ENCODE measurements at regions not wholly inside any gene's neighbourhood (a gene's known extent, or its start where the extent isn't known, plus 50 kb on each side); places are given as distances from the start of the nearest gene placed in this dataset.
"Not testable (repeated sequence)": the region's sequence is repeated elsewhere in the genome, so short reads cannot be mapped to it uniquely, and the experiment has no call there.

- H3K4me3 ChIP-seq (ENCODE audit: low read length) = no peak overlapping the region
- no peaks in the 10 kb centered on the region for H3K27me3 ChIP-seq (ENCODE audit: control insufficient read depth, insufficient read depth, low read length)
- H3K36me3 ChIP-seq (ENCODE audit: control insufficient read depth, insufficient read depth, low read length) = no peaks in the 10 kb centered on the region
- H3K4me1 ChIP-seq (ENCODE audit: control insufficient read depth, insufficient read depth, low read length) = peaks cover 2% of the 10 kb centered on the region
- no peak overlapping the region for H3K27ac ChIP-seq (ENCODE audit: low read depth, low read length)
- no peak overlapping the region for H3K9ac ChIP-seq (ENCODE audit: low read length)
Observed at GRCh38 chr14:71348817-71349216, 441.6 kb downstream of the PCNX1 start.

DNA sequence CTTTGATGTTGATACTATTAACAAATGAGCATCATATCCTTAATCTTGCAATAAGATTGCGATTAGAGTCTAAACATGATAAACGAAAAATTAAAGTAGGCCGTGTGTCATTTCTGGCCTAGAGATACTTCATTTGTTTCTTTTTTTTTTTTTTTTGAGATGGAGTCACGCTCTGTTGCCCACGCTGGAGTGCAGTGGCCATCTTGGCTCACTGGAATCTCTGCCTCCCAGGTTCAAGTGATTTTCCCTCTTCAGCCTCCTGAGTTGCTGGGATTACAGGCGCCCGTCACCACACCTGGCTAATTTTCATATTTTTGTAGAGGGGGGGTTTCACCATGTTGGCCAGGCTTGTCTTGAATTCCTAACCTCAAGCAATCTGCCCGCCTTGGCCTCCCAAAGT is 446.9 kb downstream of the PCNX1 start:
- Histone ChIP-seq H3K27ac (ENCODE audit: low read depth, low read length) (no peak overlapping the region), H3K9ac (ENCODE audit: low read length) (no peak overlapping the region), H3K4me3 (ENCODE audit: low read length) (no peak overlapping the region), H3K36me3 (ENCODE audit: control insufficient read depth, insufficient read depth, low read length) (no peaks in the 10 kb centered on the region), H3K4me1 (ENCODE audit: control insufficient read depth, insufficient read depth, low read length) (peaks cover 31% of the 10 kb centered on the region), H3K27me3 (ENCODE audit: control insufficient read depth, insufficient read depth, low read length) (no peaks in the 10 kb centered on the region)

DNA sequence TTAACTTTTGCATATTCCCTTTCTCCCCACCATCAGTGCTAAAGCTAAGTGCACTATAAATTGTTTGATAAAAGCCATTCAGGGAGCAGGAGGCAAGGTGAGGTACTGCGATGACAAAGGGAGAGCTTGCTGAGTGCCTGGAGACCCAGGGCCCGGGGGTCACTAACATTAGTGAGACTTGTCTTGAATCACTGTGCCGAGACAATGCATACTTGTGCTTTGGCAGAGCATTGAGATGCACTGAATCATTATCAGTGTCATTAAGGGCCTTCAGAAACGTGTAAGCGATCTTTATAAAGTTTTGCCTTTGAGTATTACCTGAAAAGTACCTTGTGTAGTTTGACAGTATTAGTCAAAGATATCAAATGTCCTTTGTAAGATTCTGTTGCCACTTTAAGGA is 447.5 kb downstream of the PCNX1 start:
- no peaks in the 10 kb centered on the region for H3K36me3 ChIP-seq (ENCODE audit: control insufficient read depth, insufficient read depth, low read length)
- H3K4me1 ChIP-seq (ENCODE audit: control insufficient read depth, insufficient read depth, low read length) = peaks cover 33% of the 10 kb centered on the region
- H3K27me3 ChIP-seq (ENCODE audit: control insufficient read depth, insufficient read depth, low read length) = no peaks in the 10 kb centered on the region
- no peak overlapping the region for H3K4me3 ChIP-seq (ENCODE audit: low read length)
- H3K27ac ChIP-seq (ENCODE audit: low read depth, low read length) = peak overlapping the region; percentile 87
- H3K9ac ChIP-seq (ENCODE audit: low read length) = no peak overlapping the region

GRCh38 chr14:71355324-71356201 is 448.3 kb downstream of the PCNX1 start:
- Histone ChIP-seq H3K27ac (ENCODE audit: low read depth, low read length) (peak overlapping the region; percentile 87), H3K4me1 (ENCODE audit: control insufficient read depth, insufficient read depth, low read length) (peaks cover 33% of the 10 kb centered on the region), H3K9ac (ENCODE audit: low read length) (no peak overlapping the region), H3K36me3 (ENCODE audit: control insufficient read depth, insufficient read depth, low read length) (no peaks in the 10 kb centered on the region), H3K27me3 (ENCODE audit: control insufficient read depth, insufficient read depth, low read length) (no peaks in the 10 kb centered on the region), H3K4me3 (ENCODE audit: low read length) (peak overlapping the region; percentile 4)

- H3K4me1 ChIP-seq (ENCODE audit: control insufficient read depth, insufficient read depth, low read length) = peaks cover 41% of the 10 kb centered on the region
- H3K4me3 ChIP-seq (ENCODE audit: low read length) = no peak overlapping the region
- no peaks in the 10 kb centered on the region for H3K36me3 ChIP-seq (ENCODE audit: control insufficient read depth, insufficient read depth, low read length)
- H3K27me3 ChIP-seq (ENCODE audit: control insufficient read depth, insufficient read depth, low read length) = no peaks in the 10 kb centered on the region
- H3K9ac ChIP-seq (ENCODE audit: low read length) = no peak overlapping the region
- H3K27ac ChIP-seq (ENCODE audit: low read depth, low read length) = peak overlapping the region; percentile 68
Observed at GRCh38 chr14:71358209-71358931, 451.1 kb downstream of the PCNX1 start.

GRCh38 chr14:71358932-71359421 is 451.7 kb downstream of the PCNX1 start:
- H3K4me1 ChIP-seq (ENCODE audit: control insufficient read depth, insufficient read depth, low read length) = peaks cover 47% of the 10 kb centered on the region
- H3K27me3 ChIP-seq (ENCODE audit: control insufficient read depth, insufficient read depth, low read length); H3K9ac ChIP-seq (ENCODE audit: low read length); H3K36me3 ChIP-seq (ENCODE audit: control insufficient read depth, insufficient read depth, low read length); H3K4me3 ChIP-seq (ENCODE audit: low read length): not testable (repeated sequence)
- peak overlapping the region; percentile 68 for H3K27ac ChIP-seq (ENCODE audit: low read depth, low read length)

- Histone ChIP-seq H3K9ac (ENCODE audit: low read length) (no peak overlapping the region), H3K27ac (ENCODE audit: low read depth, low read length) (no peak overlapping the region), H3K4me3 (ENCODE audit: low read length) (no peak overlapping the region), H3K36me3 (ENCODE audit: control insufficient read depth, insufficient read depth, low read length) (no peaks in the 10 kb centered on the region), H3K4me1 (ENCODE audit: control insufficient read depth, insufficient read depth, low read length) (peaks cover 45% of the 10 kb centered on the region), H3K27me3 (ENCODE audit: control insufficient read depth, insufficient read depth, low read length) (no peaks in the 10 kb centered on the region)
Observed at GRCh38 chr14:71359823-71360222, 452.6 kb downstream of the PCNX1 start.

DNA sequence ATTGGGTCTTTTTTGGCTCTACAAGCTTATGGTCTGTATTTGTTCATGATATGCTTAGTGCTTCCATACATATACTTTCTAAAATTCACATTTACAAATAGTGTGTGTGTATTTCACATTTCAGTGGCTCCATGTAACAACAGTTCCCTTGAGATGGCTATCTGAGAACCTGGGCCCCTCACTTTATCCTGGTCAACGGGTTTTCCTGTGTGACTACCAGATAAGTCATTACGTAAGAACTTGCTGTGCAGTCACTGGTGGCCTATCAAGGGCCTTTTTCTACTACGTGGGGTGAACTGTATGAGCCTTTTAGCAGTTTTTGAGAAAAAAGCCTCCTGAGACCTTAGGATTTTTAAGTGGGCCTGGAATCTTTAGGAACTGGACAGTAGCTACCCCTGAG is 454.1 kb downstream of the PCNX1 start:
- Histone ChIP-seq H3K4me1 (ENCODE audit: control insufficient read depth, insufficient read depth, low read length) (peaks cover 32% of the 10 kb centered on the region), H3K36me3 (ENCODE audit: control insufficient read depth, insufficient read depth, low read length) (no peaks in the 10 kb centered on the region), H3K4me3 (ENCODE audit: low read length) (no peak overlapping the region), H3K9ac (ENCODE audit: low read length) (no peak overlapping the region), H3K27me3 (ENCODE audit: control insufficient read depth, insufficient read depth, low read length) (no peaks in the 10 kb centered on the region), H3K27ac (ENCODE audit: low read depth, low read length) (no peak overlapping the region)

DNA sequence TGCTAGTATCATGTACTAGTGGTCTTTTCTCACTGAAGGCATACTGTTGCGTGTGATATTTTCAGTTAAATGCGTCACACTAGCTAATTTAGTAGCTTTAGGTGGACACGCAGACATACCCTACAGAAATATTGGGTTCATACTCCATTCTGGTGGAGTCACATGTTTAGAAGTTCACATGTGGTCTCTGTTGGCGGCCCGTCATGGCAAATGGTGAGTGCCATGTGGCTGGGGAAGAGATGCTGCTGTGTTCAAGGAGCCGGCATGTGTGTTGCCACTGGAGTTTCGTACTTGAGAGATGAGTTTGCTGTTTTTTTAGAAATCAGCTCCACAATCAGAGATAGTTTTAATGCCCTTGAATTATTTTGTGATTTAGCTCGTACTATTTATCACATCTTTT is 454.6 kb downstream of the PCNX1 start:
- Histone ChIP-seq H3K4me1 (ENCODE audit: control insufficient read depth, insufficient read depth, low read length) (peaks cover 32% of the 10 kb centered on the region), H3K9ac (ENCODE audit: low read length) (no peak overlapping the region), H3K27me3 (ENCODE audit: control insufficient read depth, insufficient read depth, low read length) (no peaks in the 10 kb centered on the region), H3K27ac (ENCODE audit: low read depth, low read length) (no peak overlapping the region), H3K4me3 (ENCODE audit: low read length) (no peak overlapping the region), H3K36me3 (ENCODE audit: control insufficient read depth, insufficient read depth, low read length) (no peaks in the 10 kb centered on the region)

DNA sequence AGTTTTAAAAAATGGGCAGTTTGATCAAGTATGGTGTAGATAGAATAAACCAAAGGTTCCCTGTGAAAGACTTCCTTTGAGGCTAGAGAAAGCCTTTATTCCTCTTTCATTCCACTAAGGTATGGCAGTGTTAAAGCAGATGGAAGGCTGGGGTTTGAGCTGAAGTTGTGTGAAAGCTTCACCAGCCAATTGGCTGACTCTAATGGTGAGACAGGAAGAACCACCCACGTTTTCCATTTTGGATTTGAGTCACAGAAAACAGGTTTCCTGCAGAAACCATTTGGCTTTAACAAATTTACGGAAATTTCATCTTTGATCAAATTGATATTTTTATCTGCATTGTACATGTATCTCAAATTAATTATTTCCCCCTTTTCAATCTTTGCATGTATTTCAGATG is 455.0 kb downstream of the PCNX1 start:
- Histone ChIP-seq H3K27ac (ENCODE audit: low read depth, low read length) (no peak overlapping the region), H3K27me3 (ENCODE audit: control insufficient read depth, insufficient read depth, low read length) (no peaks in the 10 kb centered on the region), H3K36me3 (ENCODE audit: control insufficient read depth, insufficient read depth, low read length) (no peaks in the 10 kb centered on the region), H3K9ac (ENCODE audit: low read length) (no peak overlapping the region), H3K4me1 (ENCODE audit: control insufficient read depth, insufficient read depth, low read length) (peaks cover 30% of the 10 kb centered on the region), H3K4me3 (ENCODE audit: low read length) (no peak overlapping the region)

- H3K9ac ChIP-seq (ENCODE audit: low read length) = no peak overlapping the region
- peak overlapping the region; percentile 71 for H3K27ac ChIP-seq (ENCODE audit: low read depth, low read length)
- no peaks in the 10 kb centered on the region for H3K36me3 ChIP-seq (ENCODE audit: control insufficient read depth, insufficient read depth, low read length)
- H3K4me1 ChIP-seq (ENCODE audit: control insufficient read depth, insufficient read depth, low read length) = peaks cover 22% of the 10 kb centered on the region
- H3K27me3 ChIP-seq (ENCODE audit: control insufficient read depth, insufficient read depth, low read length) = no peaks in the 10 kb centered on the region
- no peak overlapping the region for H3K4me3 ChIP-seq (ENCODE audit: low read length)
Observed at GRCh38 chr14:71362920-71363584, 455.8 kb downstream of the PCNX1 start.

Data from rectal smooth muscle tissue (tissue), 1 donor.